ENCODE measurements at regions not wholly inside any gene's neighbourhood (a gene's known extent, or its start where the extent isn't known, plus 50 kb on each side); places are given as distances from the start of the nearest gene placed in this dataset.

DNA sequence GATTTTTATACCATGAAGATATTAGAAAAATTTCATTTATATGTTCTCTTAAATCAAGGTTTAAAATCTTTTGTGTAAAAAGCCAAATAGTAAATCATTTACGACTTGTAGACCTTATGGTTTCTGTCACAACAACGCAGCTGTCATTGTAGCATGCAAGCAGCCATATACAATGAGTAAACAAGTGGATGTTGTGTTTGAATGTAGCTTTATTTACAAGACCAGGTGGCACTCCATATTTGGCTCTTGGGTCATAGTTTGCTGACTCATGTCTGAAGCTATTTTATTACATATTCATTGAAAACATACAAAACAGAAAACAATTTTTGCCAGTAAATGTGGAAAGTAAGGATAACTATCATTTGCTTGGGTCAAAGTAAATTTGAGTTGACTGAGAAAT, 930.8 kb downstream of the SLITRK5 start:
- no peak for DNase-seq (ENCODE audit: low read depth)

- no peak for DNase-seq (ENCODE audit: low read depth)
These were observed 931.9 kb downstream of the SLITRK5 start for GRCh38 chr13:88602786-88603777.

DNA sequence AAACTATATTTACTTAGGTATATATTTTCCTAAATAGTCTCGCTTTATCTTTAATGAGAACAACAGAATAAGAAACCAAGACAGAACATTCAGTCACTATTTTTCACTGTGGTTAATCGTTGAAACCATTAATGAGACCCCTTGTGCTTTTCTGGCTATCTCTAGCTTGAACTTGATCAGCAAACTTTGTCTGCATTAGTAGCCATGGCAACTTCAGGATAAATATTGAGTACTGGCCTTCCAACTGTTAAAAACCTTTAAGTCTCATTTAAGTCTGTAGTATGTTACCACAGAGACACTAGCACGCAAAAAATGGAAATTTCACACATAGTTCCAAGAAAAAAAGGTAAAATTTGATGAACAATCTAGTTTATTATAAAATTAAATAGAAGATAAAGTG, 946.0 kb downstream of the SLITRK5 start:
- DNase-seq (ENCODE audit: low read depth), result no peak

GRCh38 chr13:88622362-88622973, 951.3 kb downstream of the SLITRK5 start:
- DNase-seq (ENCODE audit: low read depth), result no peak

DNA sequence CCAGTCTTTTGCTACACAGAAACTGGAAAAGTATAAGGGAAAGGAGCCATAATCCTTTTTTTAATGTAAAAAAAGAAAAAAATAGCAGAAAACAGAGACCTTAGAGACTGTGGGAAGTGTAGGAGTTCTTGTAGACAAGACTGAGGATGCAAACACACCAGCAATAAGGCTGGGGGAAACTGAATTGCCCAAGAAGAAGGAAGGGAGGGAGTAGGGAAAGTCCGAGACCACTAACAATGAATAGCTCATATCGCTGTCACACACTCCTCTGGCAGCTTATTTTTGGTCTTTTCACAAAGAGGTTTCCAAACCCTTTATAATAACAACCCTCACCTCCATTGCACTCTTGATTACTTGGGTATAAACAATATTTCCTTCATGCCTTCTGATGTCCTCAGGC, 952.0 kb downstream of the SLITRK5 start:
- DNase-seq (ENCODE audit: low read depth), result no peak

DNA sequence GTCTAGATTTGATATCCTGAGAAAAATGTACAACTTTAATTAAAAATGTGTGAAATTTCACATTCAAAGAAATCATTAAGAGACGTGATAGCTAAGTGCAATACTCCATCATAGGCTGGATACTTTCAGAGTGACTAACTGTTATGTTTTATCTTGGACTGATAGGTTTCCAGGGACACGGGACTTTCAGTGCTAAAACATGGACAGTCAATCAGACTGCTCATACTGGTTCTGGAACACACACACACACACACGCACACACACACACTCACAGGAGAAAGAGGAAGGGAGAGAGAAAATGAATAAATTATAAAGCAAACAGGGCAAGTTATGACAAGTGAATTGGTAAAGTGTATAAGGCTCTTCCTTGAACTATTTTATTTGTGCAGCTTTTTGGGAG, 955.9 kb downstream of the SLITRK5 start:
- no peak for DNase-seq (ENCODE audit: low read depth)

- no peak for DNase-seq (ENCODE audit: low read depth)
These were observed 957.7 kb downstream of the SLITRK5 start for GRCh38 chr13:88628882-88629281.

DNA sequence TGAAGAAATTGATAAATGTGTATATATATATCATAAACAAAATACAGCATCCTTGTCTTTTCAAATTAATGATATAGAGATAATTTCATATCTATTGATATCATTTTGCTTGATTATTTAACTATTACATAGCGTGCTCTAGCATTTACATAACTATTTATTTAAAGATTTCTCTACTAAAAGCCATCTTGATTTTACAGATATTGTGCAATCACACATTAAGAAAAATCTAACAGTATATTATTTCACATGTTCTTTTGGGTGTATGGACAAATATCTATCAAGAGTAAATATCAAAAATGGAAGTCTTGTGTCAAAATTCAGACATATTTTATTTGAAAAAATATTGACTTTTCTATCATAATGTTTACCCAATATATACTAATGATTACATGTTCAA, 966.8 kb downstream of the SLITRK5 start:
- no peak for DNase-seq (ENCODE audit: low read depth)

DNA sequence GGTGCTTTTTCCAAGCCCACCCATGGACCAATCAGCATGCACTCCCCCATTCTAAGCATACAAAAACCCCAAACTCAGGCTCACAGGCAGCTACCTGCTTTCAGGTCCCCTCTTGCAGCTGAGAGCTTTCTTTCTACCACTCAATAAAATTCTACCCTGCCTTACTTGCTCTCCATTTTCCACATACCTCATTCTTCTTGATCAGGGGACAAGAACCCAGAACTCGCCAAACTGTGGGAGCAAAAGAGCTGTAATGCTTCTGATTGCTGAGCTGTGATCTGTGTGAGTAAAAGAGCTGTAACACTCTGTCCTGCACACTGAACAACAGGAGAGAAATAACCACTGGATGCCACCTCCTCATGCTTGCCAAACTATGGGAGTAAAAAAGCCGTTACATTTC, 972.1 kb downstream of the SLITRK5 start:
- DNase-seq (ENCODE audit: low read depth), result no peak

- DNase-seq (ENCODE audit: low read depth), result no peak
These were observed 977.6 kb downstream of the SLITRK5 start for GRCh38 chr13:88648598-88649373.

DNA sequence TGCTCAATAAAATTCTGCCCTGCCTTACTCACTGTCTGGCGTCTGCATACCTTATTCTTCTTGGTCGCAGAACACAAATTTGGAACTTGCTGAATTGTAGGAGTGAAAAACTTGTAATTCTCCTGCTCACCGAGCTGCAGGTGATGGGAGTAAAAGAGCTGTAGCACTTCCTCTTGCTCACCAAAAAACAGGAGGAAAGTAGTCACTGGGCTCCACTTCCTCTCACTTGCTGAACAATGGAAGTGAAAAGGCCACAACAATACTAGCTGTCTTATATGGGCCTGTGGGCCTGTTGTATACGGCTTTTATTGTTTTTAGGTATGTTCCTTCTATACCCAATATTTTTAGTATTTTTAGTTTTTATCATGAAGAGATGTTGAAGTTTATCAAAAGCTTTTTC, 978.7 kb downstream of the SLITRK5 start:
- no peak for DNase-seq (ENCODE audit: low read depth)

- DNase-seq (ENCODE audit: low read depth), result no peak
These were observed 980.4 kb downstream of the SLITRK5 start for GRCh38 chr13:88651531-88651930.

DNA sequence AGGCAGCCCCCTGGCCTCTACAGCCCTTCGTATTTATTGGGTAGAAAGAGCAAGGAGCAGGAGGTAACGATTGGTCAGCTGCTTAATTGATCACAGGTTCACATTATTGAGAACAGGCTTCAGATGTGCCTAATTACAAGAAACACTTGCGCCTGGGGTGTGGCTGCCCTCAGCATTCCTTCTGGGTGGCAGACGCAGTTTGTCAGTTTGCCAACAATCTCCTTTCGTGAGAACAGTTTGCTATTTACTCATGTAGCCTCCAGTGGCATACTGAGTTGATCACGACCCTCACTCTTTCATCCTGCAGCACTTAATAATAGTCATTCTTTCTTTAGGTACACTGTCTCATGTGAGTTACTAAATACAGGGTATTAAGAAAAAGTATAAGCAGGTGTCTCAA, 985.6 kb downstream of the SLITRK5 start:
- DNase-seq (ENCODE audit: low read depth), result no peak

DNA sequence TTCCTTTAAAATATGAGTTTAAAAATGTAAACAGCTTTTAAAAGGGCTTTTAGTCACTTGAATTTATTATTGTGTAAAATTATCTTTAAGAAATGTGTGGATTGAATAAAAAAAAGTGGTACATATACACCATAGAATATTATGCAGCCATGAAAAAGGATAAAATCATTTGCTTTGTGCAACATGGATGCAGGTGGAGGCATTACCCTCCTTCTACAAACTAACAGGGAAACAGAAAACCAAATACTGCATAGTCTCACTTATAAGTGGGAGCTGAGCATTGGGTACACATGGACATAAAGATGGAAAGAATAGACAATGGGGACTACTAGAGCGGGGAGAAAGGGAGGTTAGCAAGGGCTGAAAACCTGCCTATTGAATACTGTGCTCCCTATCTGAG, 999.3 kb downstream of the SLITRK5 start:
- no peak for DNase-seq (ENCODE audit: low read depth)

DNA sequence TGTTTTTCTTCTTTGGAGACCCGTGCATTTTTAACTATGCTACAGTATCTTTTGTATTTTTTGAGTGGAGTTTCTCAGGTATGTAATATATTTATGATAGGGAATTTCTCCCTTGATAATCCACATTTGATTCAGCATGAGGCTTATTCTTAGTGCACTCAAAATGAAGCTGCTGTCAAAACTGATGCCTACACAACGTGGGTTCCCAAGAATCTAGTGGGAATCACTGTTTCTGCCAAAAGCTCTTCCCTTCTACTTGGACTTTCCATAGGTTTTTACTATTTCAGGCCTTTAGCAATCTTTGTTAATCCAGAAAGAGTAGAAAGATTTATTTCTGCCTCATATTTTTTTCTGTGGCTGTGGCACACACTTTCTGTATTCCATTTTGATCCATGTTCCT, 1003.7 kb downstream of the SLITRK5 start:
- DNase-seq (ENCODE audit: low read depth), result no peak

DNA sequence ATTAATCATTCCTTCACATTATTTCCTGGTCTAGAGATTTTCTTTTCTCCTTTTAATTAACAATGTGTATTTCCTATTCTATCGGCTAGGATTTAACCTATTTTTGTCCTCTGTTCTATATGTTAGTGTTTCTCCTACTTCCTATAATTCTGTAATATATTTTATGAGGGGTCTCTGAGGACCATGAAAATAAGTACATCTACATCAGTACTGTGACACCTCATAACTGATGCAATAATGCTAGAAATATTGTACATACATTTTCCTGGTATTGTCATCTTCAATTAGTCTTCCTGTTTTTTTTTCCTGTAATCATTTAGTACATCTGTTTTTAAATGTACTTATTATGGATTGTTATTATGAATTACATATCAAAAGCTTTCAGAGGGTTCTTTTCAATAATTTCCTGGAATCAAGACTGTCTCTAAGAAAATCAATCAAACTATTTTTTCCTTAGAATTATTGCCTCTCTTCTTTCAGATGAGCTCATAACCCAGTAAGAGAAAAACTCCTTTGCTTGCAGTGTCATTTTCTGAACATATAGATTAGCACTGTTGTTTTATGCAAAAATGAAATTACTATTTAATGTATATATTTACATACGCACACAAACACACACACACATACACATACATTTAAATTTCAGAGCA, 1004.3 kb downstream of the SLITRK5 start:
- no peak for DNase-seq (ENCODE audit: low read depth)

- no peak for DNase-seq (ENCODE audit: low read depth)
These were observed 1004.8 kb downstream of the SLITRK5 start for GRCh38 chr13:88676016-88676415.

- DNase-seq (ENCODE audit: low read depth), result no peak
These were observed 1014.3 kb downstream of the SLITRK5 start for GRCh38 chr13:88685459-88685858.

GRCh38 chr13:88701551-88701950, 1030.4 kb downstream of the SLITRK5 start:
- no peak for DNase-seq (ENCODE audit: low read depth)

- no peak for DNase-seq (ENCODE audit: low read depth)
These were observed 1033.6 kb downstream of the SLITRK5 start for GRCh38 chr13:88704600-88705275.

- no peak for DNase-seq (ENCODE audit: low read depth)
These were observed 1036.5 kb downstream of the SLITRK5 start for GRCh38 chr13:88707646-88708045.

- no peak for DNase-seq (ENCODE audit: low read depth)
These were observed 1046.8 kb downstream of the SLITRK5 start for GRCh38 chr13:88717946-88718345.
